GM12874 (cell line): ENCODE measurements at regions not wholly inside any gene's neighbourhood (a gene's known extent, or its start where the extent isn't known, plus 50 kb on each side); places are given as distances from the start of the nearest gene placed in this dataset.

Experiments used
- CTCF ChIP-seq: IDR thresholded peaks from 2 replicates; pipeline ENCODE4 v1.5.1; 2011; ENCODE audit warnings: low read depth, mild to moderate bottlenecking, control low read depth, low read length, moderate library complexity; ENCODE audit not compliant: insufficient read depth

- TF ChIP-seq CTCF, result no peak
These were observed 83.6 kb downstream of the GCC1 start for GRCh38 chr7:127501817-127502216.

GRCh38 chr7:127487381-127487780 is 94.9 kb upstream of the ZNF800 start:
- no peak for TF ChIP-seq CTCF

GRCh38 chr7:127486654-127487053 is 94.1 kb upstream of the ZNF800 start:
- 0 out of 2 replicates have a peak, but pooled peaks have one; percentile 11 for TF ChIP-seq CTCF

- no peak for TF ChIP-seq CTCF
These were observed 93.0 kb upstream of the ZNF800 start for GRCh38 chr7:127485482-127485881.

GRCh38 chr7:127484954-127485353 is 92.4 kb upstream of the ZNF800 start:
- no peak for TF ChIP-seq CTCF

- TF ChIP-seq CTCF, result no peak
These were observed 86.0 kb upstream of the ZNF800 start for GRCh38 chr7:127478461-127478860.

- no peak for TF ChIP-seq CTCF
These were observed 85.5 kb upstream of the ZNF800 start for GRCh38 chr7:127478024-127478355.
